ENCODE measurements at regions not wholly inside any gene's neighbourhood (a gene's known extent, or its start where the extent isn't known, plus 50 kb on each side); places are given as distances from the start of the nearest gene placed in this dataset.

- TF ChIP-seq, protein P1, sequence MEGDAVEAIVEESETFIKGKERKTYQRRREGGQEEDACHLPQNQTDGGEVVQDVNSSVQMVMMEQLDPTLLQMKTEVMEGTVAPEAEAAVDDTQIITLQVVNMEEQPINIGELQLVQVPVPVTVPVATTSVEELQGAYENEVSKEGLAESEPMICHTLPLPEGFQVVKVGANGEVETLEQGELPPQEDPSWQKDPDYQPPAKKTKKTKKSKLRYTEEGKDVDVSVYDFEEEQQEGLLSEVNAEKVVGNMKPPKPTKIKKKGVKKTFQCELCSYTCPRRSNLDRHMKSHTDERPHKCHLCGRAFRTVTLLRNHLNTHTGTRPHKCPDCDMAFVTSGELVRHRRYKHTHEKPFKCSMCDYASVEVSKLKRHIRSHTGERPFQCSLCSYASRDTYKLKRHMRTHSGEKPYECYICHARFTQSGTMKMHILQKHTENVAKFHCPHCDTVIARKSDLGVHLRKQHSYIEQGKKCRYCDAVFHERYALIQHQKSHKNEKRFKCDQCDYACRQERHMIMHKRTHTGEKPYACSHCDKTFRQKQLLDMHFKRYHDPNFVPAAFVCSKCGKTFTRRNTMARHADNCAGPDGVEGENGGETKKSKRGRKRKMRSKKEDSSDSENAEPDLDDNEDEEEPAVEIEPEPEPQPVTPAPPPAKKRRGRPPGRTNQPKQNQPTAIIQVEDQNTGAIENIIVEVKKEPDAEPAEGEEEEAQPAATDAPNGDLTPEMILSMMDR (conservative IDR thresholded peaks at IDR 0.05) = no peak
- no peak for TF ChIP-seq EZH2 (IDR thresholded peaks at IDR 0.05; ENCODE audit: low read depth)
- no TSS peak for BruUV-seq (replicated peaks)
- H3K27me3 ChIP-seq (ENCODE audit: insufficient read depth, low read depth) = no peaks in the 10 kb centered on the region
- no peaks in the 10 kb centered on the region for H4K20me1 ChIP-seq (ENCODE audit: insufficient read depth)
- H3K4me3 ChIP-seq = no peak overlapping the region
- no peaks in the 10 kb centered on the region for H3F3A ChIP-seq (ENCODE audit: insufficient read depth, low read depth)
- POLR2A ChIA-PET (ENCODE audit: unreplicated experiment) = no interaction called here
- no peaks in the 10 kb centered on the region for H3K4me1 ChIP-seq (replicated peaks; ENCODE audit: insufficient read depth)
- H3K4me2 ChIP-seq = no peak overlapping the region
- H3K27ac ChIP-seq = no peak overlapping the region
- no peaks in the 10 kb centered on the region for H3K9me3 ChIP-seq (ENCODE audit: insufficient read depth, low read depth)
- DNase-seq = no peak
- H3K9me2 ChIP-seq (ENCODE audit: insufficient read depth) = no peaks in the 10 kb centered on the region
- no peaks in the 10 kb centered on the region for H3K36me3 ChIP-seq (ENCODE audit: low read depth)
- no peak overlapping the region for H2AFZ ChIP-seq
- H3K79me2 ChIP-seq (ENCODE audit: low read depth) = no peaks in the 10 kb centered on the region
- CTCF ChIA-PET = no interaction called here
- intact Hi-C loops (cut with micrococcal nuclease; ENCODE audit: unreplicated experiment) = no loop called here
These were observed 467.6 kb upstream of the CNKSR2 start for GRCh38 chrX:20906571-20906970.

GRCh38 chrX:20884565-20884964, 489.7 kb upstream of the CNKSR2 start:
- Histone ChIP-seq H3K36me3 (ENCODE audit: low read depth) (no peaks in the 10 kb centered on the region), H3K27ac (no peak overlapping the region), H2AFZ (no peak overlapping the region), H3K9me2 (ENCODE audit: insufficient read depth) (no peaks in the 10 kb centered on the region), H3F3A (ENCODE audit: insufficient read depth, low read depth) (no peaks in the 10 kb centered on the region), H3K79me2 (ENCODE audit: low read depth) (no peaks in the 10 kb centered on the region), H3K9me3 (ENCODE audit: insufficient read depth, low read depth) (no peaks in the 10 kb centered on the region), H3K4me2 (no peak overlapping the region), H3K4me3 (no peak overlapping the region), H4K20me1 (ENCODE audit: insufficient read depth) (no peaks in the 10 kb centered on the region), H3K4me1 (replicated peaks; ENCODE audit: insufficient read depth) (no peaks in the 10 kb centered on the region), H3K27me3 (ENCODE audit: insufficient read depth, low read depth) (no peaks in the 10 kb centered on the region)
- intact Hi-C loops (cut with micrococcal nuclease; ENCODE audit: unreplicated experiment) = no loop called here
- TF ChIP-seq EZH2 (IDR thresholded peaks at IDR 0.05; ENCODE audit: low read depth) = no peak
- TF ChIP-seq, protein P1 (conservative IDR thresholded peaks at IDR 0.05) = no peak
- CTCF ChIA-PET = no interaction called here
- BruUV-seq (replicated peaks) = no TSS peak
- POLR2A ChIA-PET (ENCODE audit: unreplicated experiment) = no interaction called here
- no peak for DNase-seq

DNA sequence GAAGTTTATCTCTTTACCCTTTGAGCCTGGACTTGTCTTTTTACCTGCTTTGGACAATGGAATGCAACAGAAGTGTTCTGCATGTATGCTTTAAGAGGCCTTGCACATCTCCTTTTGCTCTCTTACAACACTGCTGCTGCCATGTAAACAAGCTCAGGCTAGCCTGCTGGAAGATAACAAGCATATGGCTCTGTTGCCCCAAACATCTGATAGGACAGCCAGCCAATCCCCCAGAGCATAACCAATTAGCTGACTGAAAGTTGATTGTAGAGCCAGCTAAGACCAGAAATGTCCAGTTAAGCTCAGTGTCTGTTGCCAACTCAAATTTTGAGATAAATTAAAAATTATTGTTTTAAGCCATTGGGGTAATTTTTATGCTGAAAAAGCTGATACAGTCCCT, 510.6 kb upstream of the CNKSR2 start:
- Histone ChIP-seq H3K4me1 (replicated peaks; ENCODE audit: insufficient read depth) (no peaks in the 10 kb centered on the region), H4K20me1 (ENCODE audit: insufficient read depth) (no peaks in the 10 kb centered on the region), H3F3A (ENCODE audit: insufficient read depth, low read depth) (no peaks in the 10 kb centered on the region), H3K36me3 (ENCODE audit: low read depth) (no peaks in the 10 kb centered on the region), H3K9me3 (ENCODE audit: insufficient read depth, low read depth) (no peaks in the 10 kb centered on the region), H3K4me3 (no peak overlapping the region), H3K4me2 (no peak overlapping the region), H3K27me3 (ENCODE audit: insufficient read depth, low read depth) (no peaks in the 10 kb centered on the region), H3K79me2 (ENCODE audit: low read depth) (no peaks in the 10 kb centered on the region), H2AFZ (no peak overlapping the region), H3K9me2 (ENCODE audit: insufficient read depth) (no peaks in the 10 kb centered on the region), H3K27ac (no peak overlapping the region)
- BruUV-seq (replicated peaks) = no TSS peak
- intact Hi-C loops (cut with micrococcal nuclease; ENCODE audit: unreplicated experiment) = no loop called here
- TF ChIP-seq, protein P1 (conservative IDR thresholded peaks at IDR 0.05) = no peak
- TF ChIP-seq EZH2 (IDR thresholded peaks at IDR 0.05; ENCODE audit: low read depth) = no peak
- ChIA-PET POLR2A (ENCODE audit: unreplicated experiment) (no interaction called here), CTCF (no interaction called here)
- no peak for DNase-seq

Data from PC-9 (cell line).